ENCODE measurements at regions not wholly inside any gene's neighbourhood (a gene's known extent, or its start where the extent isn't known, plus 50 kb on each side); places are given as distances from the start of the nearest gene placed in this dataset.

GRCh38 chr5:88661806-88662207, 221.2 kb downstream of the MEF2C start:
- intact Hi-C loops (cut with DNase I, micrococcal nuclease), result no loop called here
- H3K4me3 ChIP-seq, result no peak overlapping the region
- no peaks in the 10 kb centered on the region for H3K9me3 ChIP-seq
- peaks cover 10% of the 10 kb centered on the region for H3K4me1 ChIP-seq (ENCODE audit: low read depth)
- no peaks in the 10 kb centered on the region for H3K36me3 ChIP-seq (ENCODE audit: low read depth)
- ATAC-seq (no peak), DNase-seq (no peak)
- TF ChIP-seq, protein P1, sequence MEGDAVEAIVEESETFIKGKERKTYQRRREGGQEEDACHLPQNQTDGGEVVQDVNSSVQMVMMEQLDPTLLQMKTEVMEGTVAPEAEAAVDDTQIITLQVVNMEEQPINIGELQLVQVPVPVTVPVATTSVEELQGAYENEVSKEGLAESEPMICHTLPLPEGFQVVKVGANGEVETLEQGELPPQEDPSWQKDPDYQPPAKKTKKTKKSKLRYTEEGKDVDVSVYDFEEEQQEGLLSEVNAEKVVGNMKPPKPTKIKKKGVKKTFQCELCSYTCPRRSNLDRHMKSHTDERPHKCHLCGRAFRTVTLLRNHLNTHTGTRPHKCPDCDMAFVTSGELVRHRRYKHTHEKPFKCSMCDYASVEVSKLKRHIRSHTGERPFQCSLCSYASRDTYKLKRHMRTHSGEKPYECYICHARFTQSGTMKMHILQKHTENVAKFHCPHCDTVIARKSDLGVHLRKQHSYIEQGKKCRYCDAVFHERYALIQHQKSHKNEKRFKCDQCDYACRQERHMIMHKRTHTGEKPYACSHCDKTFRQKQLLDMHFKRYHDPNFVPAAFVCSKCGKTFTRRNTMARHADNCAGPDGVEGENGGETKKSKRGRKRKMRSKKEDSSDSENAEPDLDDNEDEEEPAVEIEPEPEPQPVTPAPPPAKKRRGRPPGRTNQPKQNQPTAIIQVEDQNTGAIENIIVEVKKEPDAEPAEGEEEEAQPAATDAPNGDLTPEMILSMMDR (IDR thresholded peaks at IDR 0.05), result no peak

GRCh38 chr5:88660947-88661805, 221.8 kb downstream of the MEF2C start:
- Histone ChIP-seq H3K9me3 (no peaks in the 10 kb centered on the region), H3K4me3 (no peak overlapping the region), H3K4me1 (ENCODE audit: low read depth) (peaks cover 9% of the 10 kb centered on the region), H3K36me3 (ENCODE audit: low read depth) (no peaks in the 10 kb centered on the region)
- DNase-seq, result peak; percentile 51 to 77 (median 52)
- ATAC-seq, result peak; percentile 92
- intact Hi-C loops (cut with DNase I, micrococcal nuclease), result no loop called here
- TF ChIP-seq, protein P1 (IDR thresholded peaks at IDR 0.05), result no peak

DNA sequence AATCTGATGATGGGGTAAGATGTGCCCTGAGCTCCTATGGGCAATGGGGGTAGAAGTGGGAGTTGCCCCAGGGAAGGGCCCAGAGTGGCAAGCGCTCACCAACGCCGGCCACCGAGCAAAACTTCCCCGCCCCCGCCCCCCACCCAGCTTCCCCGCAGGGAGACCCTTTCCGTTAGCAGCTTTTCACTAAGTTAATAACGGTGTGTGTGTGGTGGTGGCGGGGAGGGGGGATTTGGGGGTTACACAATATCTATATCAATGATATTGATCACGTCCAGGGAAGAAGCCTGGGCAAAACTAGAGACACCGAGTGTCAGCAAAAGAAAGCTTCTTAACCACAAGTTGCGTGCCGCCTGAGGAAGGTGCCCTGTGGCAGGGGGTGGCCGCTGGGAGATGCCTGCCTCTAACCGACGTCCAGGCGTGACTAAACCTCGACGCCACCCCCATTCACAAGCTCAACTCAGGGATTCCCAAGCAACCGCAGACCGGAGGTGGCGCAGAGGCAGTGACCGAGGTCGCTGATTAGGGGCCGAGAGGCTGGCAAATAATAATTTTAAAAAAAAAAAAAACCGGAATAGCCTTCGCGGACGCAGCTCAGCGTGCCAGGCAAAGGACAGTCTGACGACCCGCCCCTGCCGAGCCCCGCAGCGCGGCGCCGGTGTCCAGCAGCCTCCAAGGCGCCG, 222.6 kb downstream of the MEF2C start:
- Histone ChIP-seq H3K36me3 (ENCODE audit: low read depth) (no peaks in the 10 kb centered on the region), H3K9me3 (no peaks in the 10 kb centered on the region), H3K4me1 (ENCODE audit: low read depth) (peaks cover 9% of the 10 kb centered on the region), H3K4me3 (no peak overlapping the region)
- DNase-seq (peak in 1 of 3 donors; percentile 53), ATAC-seq (peak; percentile 55)
- TF ChIP-seq, protein P1 (IDR thresholded peaks at IDR 0.05), result no peak
- intact Hi-C loops (cut with DNase I, micrococcal nuclease), result no loop called here

DNA sequence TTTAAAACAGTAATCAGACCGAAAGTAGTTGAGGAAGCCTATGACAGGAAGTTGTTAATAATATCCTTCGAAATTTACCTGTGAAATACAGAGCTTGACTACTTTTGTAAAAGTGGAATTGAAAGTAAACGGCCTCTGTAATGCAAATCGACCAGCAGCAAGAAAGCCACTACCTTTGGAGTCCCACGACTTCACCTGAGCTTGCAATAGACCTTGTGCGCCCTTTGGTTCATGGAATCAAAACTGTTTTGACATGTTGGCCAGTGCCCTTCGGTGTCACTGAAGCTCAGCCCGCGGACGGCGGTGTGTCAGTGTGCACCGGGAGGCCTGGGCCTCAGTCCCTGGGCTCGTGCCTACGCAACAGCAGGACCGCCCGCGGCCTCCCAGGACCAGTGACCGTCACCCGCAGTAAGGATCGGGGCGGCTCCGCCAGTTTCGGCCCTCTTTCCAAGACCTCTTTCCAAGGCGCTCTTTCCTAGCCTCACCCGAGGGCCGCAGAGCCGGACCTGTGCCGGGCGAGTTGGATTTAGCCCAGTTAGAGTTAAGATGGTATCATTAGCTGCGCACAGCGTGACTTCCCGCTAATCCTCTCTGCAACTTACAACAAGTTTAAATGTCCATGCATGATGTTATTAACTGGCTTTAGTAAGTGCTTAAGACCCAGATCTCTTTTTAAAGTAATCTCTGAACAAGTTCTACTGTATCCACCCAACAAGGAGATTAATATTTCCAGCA, 223.3 kb downstream of the MEF2C start:
- DNase-seq, result peak in 1 of 3 donors; percentile 49
- peaks cover 9% of the 10 kb centered on the region for H3K4me1 ChIP-seq (ENCODE audit: low read depth)
- ATAC-seq, result no peak
- TF ChIP-seq, protein P1 (IDR thresholded peaks at IDR 0.05), result no peak
- intact Hi-C loops (cut with DNase I, micrococcal nuclease), result no loop called here
- H3K4me3 ChIP-seq, result no peak overlapping the region
- no peaks in the 10 kb centered on the region for H3K36me3 ChIP-seq (ENCODE audit: low read depth)
- H3K9me3 ChIP-seq, result no peaks in the 10 kb centered on the region

DNA sequence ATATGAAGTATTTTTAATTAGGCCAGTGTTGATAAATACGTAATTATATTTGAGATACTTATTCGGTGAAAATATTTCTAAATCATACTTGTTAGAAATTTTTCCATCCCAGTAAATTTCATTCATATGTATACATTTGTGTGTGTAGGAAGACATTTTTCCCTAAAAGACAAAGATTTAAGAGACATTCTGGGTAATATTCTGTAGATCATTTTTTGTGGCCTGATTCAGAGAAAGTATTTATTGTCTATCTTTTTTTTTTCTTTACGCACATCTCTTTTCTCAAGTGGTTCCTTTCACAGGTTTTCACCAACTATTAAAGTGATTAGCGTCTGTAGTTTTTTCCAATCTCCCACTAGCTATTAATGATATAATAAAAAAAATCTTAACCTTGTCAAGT, 224.1 kb downstream of the MEF2C start:
- no peak overlapping the region for H3K4me3 ChIP-seq
- TF ChIP-seq, protein P1 (IDR thresholded peaks at IDR 0.05), result no peak
- intact Hi-C loops (cut with DNase I, micrococcal nuclease), result no loop called here

More for the DNA sequence above, 224.1 kb downstream of the MEF2C start:
- ATAC-seq (no peak), DNase-seq (no peak)
- Histone ChIP-seq H3K36me3 (ENCODE audit: low read depth) (no peaks in the 10 kb centered on the region), H3K9me3 (no peaks in the 10 kb centered on the region), H3K4me1 (ENCODE audit: low read depth) (peaks cover 9% of the 10 kb centered on the region)
